Activated T-helper 17 cell treated with anti-CD3 and anti-CD28 coated beads, Interleukin-2, amount 50 U/mL, for 72 hours (primary cell): ENCODE measurements at regions not wholly inside any gene's neighbourhood (a gene's known extent, or its start where the extent isn't known, plus 50 kb on each side); places are given as distances from the start of the nearest gene placed in this dataset.
"Not testable (repeated sequence)": the region's sequence is repeated elsewhere in the genome, so short reads cannot be mapped to it uniquely, and the experiment has no call there.

Experiments used
- ATAC-seq: fragments of 150-1000 bp; cut with Tn5 transposase; replicated peaks from 2 replicates; pipeline ENCODE4 v1.10.0; 2021; ENCODE audit warnings: mild to moderate bottlenecking, moderate library complexity
- H3K27ac Mint-ChIP-seq: one replicate; pipeline ENCODE4 v1.8.0; 2022; ENCODE audit warnings: mixed read lengths
- H3K27me3 Mint-ChIP-seq: one replicate; pipeline ENCODE4 v1.8.0; 2022; ENCODE audit warnings: mixed read lengths
- H3K36me3 Mint-ChIP-seq: one replicate; pipeline ENCODE4 v1.8.0; 2022; ENCODE audit warnings: low read depth, mild to moderate bottlenecking, mixed read lengths
- H3K4me1 Mint-ChIP-seq: one replicate; pipeline ENCODE4 v1.8.0; 2022; ENCODE audit warnings: mixed read lengths
- H3K4me3 Mint-ChIP-seq: one replicate; pipeline ENCODE4 v1.8.0; 2022; ENCODE audit warnings: mild to moderate bottlenecking, mixed read lengths
- H3K9me3 Mint-ChIP-seq: one replicate; pipeline ENCODE4 v1.8.0; 2022; ENCODE audit warnings: mixed read lengths

DNA sequence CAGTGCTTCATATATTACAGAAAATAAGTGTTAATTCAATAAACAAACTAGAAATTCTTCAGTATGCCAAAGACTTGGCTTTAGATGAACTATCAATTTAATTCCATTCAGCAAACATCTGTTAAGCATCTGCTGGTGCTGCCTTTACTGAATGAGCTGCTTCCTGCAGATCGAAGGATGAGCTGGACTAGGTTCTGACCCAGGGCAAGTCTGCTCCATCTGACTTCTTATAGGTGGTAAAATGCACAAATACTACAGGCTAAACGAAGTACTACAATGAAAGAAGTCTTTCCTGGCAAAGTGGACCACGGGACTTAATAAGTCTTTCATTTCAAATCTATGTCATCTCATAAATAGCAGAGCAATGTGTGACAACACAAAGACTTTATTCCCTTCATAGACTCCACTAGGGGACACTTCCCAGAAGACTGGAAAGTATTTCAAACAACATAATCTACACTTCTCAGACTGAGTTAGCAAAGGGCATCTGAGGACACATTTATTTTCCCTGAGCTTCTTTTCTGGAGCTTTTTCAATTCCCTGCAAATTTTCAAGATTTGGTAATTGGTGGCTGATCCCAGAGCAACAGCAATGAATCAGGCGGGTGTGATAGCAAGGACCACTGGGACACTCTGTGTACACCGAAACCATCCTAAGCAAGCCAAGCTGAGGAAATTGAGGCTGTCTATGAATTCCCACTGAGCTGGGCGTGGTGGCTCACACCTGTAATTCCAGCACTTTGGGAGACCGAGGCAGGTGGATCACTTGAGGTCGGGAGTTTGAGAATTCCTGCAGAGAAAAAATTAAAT lies 108.9 kb upstream of the FRMD4A start:
- no peak overlapping the region for H3K4me3 Mint-ChIP-seq
- peaks cover 12% of the 10 kb centered on the region for H3K27me3 Mint-ChIP-seq
- no peaks in the 10 kb centered on the region for H3K36me3 Mint-ChIP-seq
- H3K4me1 Mint-ChIP-seq, result no peaks in the 10 kb centered on the region
- no peak for ATAC-seq
- no peaks in the 10 kb centered on the region for H3K9me3 Mint-ChIP-seq
- H3K27ac Mint-ChIP-seq, result no peak overlapping the region

DNA sequence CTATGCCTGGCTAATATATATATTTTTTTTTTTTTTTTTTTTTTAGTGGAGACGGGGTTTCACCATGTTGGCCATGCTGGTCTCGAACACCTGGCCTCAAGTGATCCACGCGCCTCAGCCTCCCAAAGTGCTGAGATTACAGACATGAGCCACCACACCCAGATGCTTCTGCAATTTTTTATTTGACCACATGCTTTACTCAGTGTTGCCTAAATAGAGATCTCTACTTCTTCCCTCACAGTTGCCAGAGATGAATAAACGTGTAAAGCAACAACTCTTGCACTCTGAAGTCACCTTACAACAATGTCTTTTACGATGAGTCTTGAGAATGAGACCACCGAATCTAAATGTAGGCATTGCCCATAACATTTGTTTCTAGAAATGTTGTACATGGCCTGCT lies 107.9 kb upstream of the FRMD4A start:
- Mint-ChIP-seq H3K27ac (no peak overlapping the region), H3K4me3 (no peak overlapping the region), H3K36me3 (no peaks in the 10 kb centered on the region), H3K27me3 (peaks cover 12% of the 10 kb centered on the region), H3K9me3 (peaks cover under 1% of the 10 kb centered on the region), H3K4me1 (no peaks in the 10 kb centered on the region)
- ATAC-seq, result no peak

DNA sequence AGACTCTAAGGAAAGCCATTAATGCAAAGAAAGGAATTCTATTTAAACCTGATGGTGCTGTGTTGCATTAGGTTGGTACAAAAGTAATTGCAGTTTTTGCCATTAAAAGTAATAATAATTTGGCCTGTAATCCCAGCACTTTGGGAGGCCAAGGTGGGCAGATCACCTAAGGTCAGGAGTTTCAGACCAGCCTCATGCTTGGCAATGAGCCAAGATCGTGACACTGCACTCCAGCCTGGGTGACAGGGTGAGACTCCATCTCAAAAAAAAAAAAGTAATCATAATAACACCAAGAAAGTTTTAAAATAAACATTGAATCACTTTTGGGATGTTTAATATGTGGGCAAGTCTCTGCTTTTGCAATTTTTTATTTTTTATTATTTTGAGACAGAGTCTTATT lies 107.3 kb upstream of the FRMD4A start:
- Mint-ChIP-seq H3K27ac (no peak overlapping the region), H3K9me3 (peaks cover 3% of the 10 kb centered on the region), H3K4me3 (no peak overlapping the region), H3K4me1 (no peaks in the 10 kb centered on the region), H3K36me3 (no peaks in the 10 kb centered on the region), H3K27me3 (peaks cover 15% of the 10 kb centered on the region)
- ATAC-seq, result no peak

DNA sequence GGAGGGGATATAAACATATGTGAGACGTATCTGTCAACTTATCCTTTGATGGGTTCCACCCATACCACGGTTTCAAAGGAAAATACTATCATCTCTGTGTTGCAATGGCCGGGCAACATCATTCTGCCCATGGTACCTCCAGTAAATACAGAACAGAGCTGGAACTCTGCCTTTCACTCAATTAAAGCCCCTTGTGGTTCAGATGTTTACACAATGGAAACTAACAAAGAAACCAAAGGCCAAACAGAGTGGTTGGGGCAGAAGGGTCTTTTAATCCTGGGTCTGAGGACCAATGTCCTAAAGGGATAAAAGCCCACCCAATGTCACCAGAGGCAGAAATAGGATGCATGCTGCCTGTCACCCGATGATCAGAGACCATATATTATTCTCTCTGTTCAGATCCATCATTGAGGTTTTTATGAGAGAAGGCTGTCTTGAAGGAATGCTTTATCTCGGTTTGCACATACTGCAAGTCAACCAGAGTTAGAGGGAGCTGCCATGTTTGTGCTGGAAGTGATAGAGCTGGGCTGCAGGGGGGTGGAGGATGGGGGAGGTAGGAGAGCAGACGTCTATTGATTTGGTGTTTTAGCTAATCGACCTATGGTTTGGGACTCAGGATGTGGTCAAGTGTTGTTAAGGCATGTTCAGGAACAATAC lies 105.4 kb upstream of the FRMD4A start:
- no peaks in the 10 kb centered on the region for H3K4me1 Mint-ChIP-seq
- H3K9me3 Mint-ChIP-seq, result peaks cover 3% of the 10 kb centered on the region
- no peak overlapping the region for H3K4me3 Mint-ChIP-seq
- peaks cover 12% of the 10 kb centered on the region for H3K27me3 Mint-ChIP-seq
- no peak overlapping the region for H3K27ac Mint-ChIP-seq
- ATAC-seq, result no peak
- H3K36me3 Mint-ChIP-seq, result no peaks in the 10 kb centered on the region

DNA sequence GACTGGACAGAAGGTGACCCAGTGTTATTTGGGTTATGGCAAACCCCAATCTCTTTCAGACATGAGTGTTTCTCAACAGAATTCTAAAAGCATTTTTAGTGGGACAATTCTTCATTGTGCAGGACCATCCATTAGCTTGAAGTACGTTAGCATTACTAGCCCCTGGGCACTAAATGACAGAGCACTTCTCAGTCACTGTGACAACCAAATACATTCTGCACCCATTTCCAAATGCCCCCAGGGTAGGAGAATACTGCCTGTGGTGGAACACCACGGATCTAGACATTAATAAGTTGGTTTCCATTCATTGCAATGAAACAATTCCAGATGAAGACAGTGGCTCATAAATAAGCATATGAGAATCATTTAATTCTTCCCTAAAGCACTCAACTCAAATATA lies 102.4 kb upstream of the FRMD4A start:
- Mint-ChIP-seq H3K36me3 (no peaks in the 10 kb centered on the region), H3K4me1 (no peaks in the 10 kb centered on the region), H3K27me3 (peaks cover 15% of the 10 kb centered on the region), H3K4me3 (no peak overlapping the region), H3K9me3 (peaks cover 3% of the 10 kb centered on the region), H3K27ac (no peak overlapping the region)
- no peak for ATAC-seq

DNA sequence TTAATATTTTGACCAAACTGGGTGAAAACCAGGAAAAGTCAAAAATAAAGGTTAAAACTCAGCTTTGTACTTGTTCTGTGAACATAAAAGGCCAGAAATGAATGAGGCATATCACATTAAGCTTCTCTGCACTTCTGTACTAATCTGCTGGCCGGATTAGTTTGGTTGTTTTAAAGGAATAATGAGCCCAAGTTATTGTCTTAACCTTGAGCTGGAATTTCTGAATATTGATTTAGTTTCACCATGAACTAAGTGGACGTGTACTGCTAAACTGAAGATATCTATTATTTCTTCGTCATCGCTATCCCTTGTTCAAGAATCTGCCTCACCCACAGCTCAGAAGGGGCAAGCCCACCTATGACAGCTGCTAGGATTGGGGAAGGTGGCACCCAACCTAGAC lies 101.1 kb upstream of the FRMD4A start:
- Mint-ChIP-seq H3K4me3 (no peak overlapping the region), H3K36me3 (no peaks in the 10 kb centered on the region), H3K27ac (no peak overlapping the region), H3K9me3 (peaks cover 7% of the 10 kb centered on the region), H3K27me3 (peaks cover 25% of the 10 kb centered on the region), H3K4me1 (no peaks in the 10 kb centered on the region)
- no peak for ATAC-seq

DNA sequence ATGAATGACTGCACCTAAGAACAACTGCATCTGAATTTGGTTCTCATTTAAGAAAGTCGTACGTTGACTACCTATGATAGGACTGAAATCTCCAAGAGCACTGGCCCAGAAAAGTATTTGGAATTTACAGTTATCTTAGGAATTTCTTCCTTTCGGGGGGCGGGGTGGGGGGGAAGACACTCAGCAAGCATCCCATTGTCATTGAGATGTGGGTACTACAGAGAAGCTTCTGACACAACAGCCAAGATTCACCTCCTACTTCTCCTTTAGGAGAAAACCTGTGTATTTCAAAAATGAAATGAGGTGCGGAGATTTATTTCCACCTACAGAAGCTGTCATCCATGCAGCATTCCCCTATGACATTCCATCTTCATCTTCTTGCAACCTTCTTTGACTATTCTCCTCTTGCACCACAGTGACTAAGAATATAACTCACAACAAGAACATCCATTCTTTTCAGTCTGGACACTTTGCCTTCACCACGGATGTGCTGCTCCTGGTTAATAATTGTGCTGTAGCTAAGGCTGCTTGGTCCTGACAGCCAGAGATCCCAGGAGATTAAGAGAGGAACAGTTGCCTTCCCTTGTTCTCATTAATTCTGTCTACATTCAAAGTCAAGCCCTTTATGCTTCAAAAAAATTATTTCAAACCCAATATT lies 98.4 kb upstream of the FRMD4A start:
- Mint-ChIP-seq H3K27me3 (peaks cover 36% of the 10 kb centered on the region), H3K4me3 (no peak overlapping the region), H3K27ac (no peak overlapping the region), H3K9me3 (peaks cover 7% of the 10 kb centered on the region), H3K4me1 (no peaks in the 10 kb centered on the region), H3K36me3 (no peaks in the 10 kb centered on the region)
- no peak for ATAC-seq

DNA sequence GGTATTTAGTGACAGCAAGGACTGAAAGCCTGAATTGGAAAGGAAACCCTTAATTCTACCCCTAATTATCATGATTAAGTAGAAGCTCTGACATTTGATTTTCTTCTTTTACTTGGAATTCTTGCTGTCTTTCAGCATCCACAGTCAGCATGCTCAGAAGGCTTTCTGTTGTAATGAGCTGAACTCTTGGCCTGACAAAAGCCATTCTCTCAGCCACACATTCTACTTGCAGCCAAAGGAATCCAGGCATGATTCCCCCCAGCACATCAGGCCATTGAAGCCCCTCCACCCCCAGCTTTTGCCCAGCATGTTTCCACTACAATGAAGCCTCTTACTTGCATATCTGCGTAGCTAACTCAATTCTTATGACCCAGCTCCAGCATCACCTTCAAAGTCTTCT lies 94.3 kb upstream of the FRMD4A start:
- Mint-ChIP-seq H3K4me3 (no peak overlapping the region), H3K27me3 (peaks cover 35% of the 10 kb centered on the region), H3K36me3 (no peaks in the 10 kb centered on the region), H3K27ac (no peak overlapping the region), H3K9me3 (peaks cover 4% of the 10 kb centered on the region), H3K4me1 (no peaks in the 10 kb centered on the region)
- no peak for ATAC-seq

DNA sequence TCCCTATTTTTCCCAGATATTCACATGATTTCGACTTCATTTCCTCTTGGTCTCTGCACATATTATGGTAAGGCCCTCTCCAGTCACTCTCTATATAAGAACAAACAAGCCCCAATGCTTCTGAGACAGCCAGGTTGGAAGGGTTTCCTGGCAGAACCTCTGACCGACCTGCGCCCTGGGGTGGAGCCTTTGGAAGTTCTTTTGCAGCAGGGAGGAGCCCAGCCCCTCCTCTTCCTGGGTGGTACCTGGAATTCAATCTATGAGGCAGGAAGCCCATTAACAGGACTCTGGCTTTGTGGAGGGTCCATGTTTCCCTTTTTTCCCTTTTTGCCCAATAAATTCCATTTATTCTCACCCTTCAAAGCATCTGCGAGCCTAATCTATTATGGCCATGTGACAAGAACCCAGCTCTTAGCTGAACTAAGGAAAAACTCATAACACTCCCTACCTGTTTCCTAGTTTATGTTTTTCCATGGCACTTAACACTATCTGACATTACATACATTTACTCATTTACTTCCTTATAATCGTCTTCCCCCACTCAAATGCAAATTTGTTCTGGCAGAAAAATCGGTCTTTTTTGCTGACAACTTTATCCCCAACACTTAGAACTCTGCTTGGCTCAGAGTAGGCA lies 92.5 kb upstream of the FRMD4A start:
- Mint-ChIP-seq H3K9me3 (peaks cover 4% of the 10 kb centered on the region), H3K27me3 (peaks cover 29% of the 10 kb centered on the region), H3K36me3 (no peaks in the 10 kb centered on the region), H3K4me1 (no peaks in the 10 kb centered on the region), H3K27ac (no peak overlapping the region), H3K4me3 (no peak overlapping the region)
- ATAC-seq, result no peak

DNA sequence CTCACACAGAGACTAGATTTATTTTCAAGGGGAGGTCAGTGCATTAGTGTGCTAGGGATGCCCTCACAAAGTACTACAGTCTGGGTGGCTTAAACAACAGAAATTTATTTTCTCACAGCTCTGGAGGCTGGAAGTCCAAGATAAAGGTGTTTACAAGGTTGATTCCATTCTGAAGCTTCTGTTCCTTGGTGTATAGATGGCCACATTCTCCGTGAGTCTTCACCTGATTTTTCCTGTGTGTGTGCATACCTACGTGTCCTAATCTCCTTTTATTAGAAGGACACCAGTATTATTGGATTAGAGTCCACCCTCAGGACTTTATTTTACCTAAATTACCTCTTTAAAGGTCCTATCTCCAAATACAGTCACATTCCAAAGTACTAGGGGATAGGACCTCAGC lies 91.7 kb upstream of the FRMD4A start:
- peaks cover under 1% of the 10 kb centered on the region for H3K9me3 Mint-ChIP-seq
- ATAC-seq, result no peak
- no peaks in the 10 kb centered on the region for H3K4me1 Mint-ChIP-seq
- no peak overlapping the region for H3K27ac Mint-ChIP-seq
- no peaks in the 10 kb centered on the region for H3K36me3 Mint-ChIP-seq
- H3K27me3 Mint-ChIP-seq, result peaks cover 32% of the 10 kb centered on the region
- no peak overlapping the region for H3K4me3 Mint-ChIP-seq

DNA sequence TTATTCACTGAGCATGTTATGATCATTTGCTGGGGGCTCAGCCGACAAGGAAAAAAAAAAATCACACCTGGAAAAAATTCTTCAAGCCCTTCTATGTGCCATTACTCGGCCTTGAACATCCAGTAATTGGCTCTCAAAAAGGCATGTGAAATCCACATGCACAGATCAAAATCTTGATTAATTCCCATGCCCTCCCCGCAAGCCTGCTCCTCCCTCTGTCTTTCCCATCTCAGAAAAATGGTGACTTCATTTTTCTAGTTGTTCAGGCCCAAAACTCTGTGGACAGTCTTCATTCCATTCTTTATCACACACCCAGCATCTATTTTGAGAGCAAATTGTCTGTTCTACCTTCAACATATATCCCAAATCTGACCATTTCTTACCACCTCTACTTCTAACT lies 91.2 kb upstream of the FRMD4A start:
- H3K4me1 Mint-ChIP-seq, result no peaks in the 10 kb centered on the region
- H3K36me3 Mint-ChIP-seq, result no peaks in the 10 kb centered on the region
- no peaks in the 10 kb centered on the region for H3K9me3 Mint-ChIP-seq
- H3K27me3 Mint-ChIP-seq, result peaks cover 28% of the 10 kb centered on the region
- no peak overlapping the region for H3K27ac Mint-ChIP-seq
- H3K4me3 Mint-ChIP-seq, result no peak overlapping the region
- no peak for ATAC-seq

DNA sequence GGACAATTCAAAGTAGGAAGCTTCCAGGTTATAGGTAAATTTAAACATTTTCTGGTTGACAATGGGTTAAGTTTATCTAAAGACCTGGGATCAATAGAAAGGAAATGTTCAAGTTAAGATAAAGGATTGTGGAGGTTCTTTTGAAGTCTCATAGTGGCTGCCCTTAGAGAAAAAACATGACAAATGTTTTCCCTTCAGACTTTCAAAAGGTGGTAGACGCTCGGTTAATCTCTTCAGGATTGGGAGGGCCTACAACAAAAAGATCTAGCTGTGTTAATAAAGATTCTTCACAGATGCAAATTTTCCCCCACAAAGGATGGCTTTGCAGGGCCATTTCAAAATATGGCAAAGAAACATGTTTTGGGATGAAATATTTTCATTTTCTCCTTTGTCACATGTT lies 86.6 kb upstream of the FRMD4A start:
- H3K9me3 Mint-ChIP-seq, H3K36me3 Mint-ChIP-seq, ATAC-seq, H3K4me3 Mint-ChIP-seq, H3K27ac Mint-ChIP-seq, H3K4me1 Mint-ChIP-seq: not testable (repeated sequence)
- peaks cover 34% of the 10 kb centered on the region for H3K27me3 Mint-ChIP-seq

DNA sequence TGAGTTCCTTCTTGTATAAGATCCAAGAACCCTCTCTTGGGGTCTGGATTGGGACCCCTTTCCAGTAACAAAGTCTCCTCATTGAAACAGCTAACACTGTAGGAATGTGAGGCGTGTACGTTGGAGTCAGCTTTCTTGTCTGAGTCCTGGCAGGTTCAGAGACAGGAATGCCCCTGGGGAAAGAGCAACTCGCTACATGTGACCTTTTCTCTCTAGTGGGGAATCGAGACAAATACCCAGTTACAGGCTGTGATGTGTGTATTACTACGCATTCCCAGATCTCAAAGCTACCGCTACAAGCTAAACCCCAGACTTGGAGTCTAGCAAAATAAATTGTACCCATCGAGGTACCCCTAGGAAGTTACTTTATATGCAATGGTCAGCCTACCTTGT lies 85.6 kb upstream of the FRMD4A start:
- no peak for ATAC-seq
- no peak overlapping the region for H3K27ac Mint-ChIP-seq
- peaks cover 35% of the 10 kb centered on the region for H3K27me3 Mint-ChIP-seq
- H3K4me3 Mint-ChIP-seq, result no peak overlapping the region
- no peaks in the 10 kb centered on the region for H3K9me3 Mint-ChIP-seq
- no peaks in the 10 kb centered on the region for H3K4me1 Mint-ChIP-seq
- H3K36me3 Mint-ChIP-seq, result no peaks in the 10 kb centered on the region

DNA sequence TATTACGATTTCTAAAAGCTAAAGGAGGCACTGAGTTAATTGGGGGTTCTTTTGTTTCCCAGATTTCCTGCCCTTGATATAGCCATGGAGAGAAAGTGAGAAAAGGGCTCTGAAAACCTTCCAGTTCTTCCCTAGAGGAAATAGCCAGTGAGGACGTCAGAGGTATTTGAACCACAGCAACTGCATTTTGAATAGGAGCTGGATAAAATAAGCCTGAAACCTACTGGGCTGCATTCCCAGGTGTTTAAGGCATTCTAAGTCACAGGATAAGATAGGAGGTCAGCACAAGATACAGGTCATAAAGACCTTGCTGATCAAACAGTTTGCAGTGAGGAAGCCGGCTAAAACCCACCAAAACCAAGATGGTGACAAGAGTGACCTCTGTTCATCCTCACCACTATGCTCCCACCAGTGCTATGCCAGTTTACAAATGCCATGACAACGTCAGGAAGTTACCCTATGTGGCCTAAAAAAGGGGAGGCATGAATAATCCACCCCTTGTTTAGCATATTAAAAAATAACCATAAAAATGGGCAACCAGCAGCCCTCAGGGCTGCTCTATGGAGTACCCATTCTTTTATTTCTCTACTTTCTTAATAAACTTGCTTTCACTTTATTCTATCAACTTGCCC lies 85.1 kb upstream of the FRMD4A start:
- Mint-ChIP-seq H3K36me3 (no peaks in the 10 kb centered on the region), H3K27ac (no peak overlapping the region), H3K4me3 (no peak overlapping the region), H3K4me1 (no peaks in the 10 kb centered on the region), H3K9me3 (no peaks in the 10 kb centered on the region), H3K27me3 (peaks cover 35% of the 10 kb centered on the region)
- no peak for ATAC-seq
